Activated CD8-positive, alpha-beta T cell treated with anti-CD3 and anti-CD28 coated beads for 36 hours (primary cell): ENCODE measurements at regions not wholly inside any gene's neighbourhood (a gene's known extent, or its start where the extent isn't known, plus 50 kb on each side); places are given as distances from the start of the nearest gene placed in this dataset.

Source experiments
- ATAC-seq: fragments of 200-7000 bp; cut with Tn5 transposase; one replicate; pipeline ENCODE4 v1.10.0; 2021; ENCODE audit warnings: mild to moderate bottlenecking, moderate library complexity
- CTCF ChIA-PET: fragments of 350-600 bp; sonication (Branson Sonifier 250); formaldehyde crosslinking; loops from one replicate; lab custom pipeline; 2021; ENCODE audit warnings: antibody characterized with exemption; lab: Charles Lee
- POLR2A ChIA-PET: fragments of 350-600 bp; sonication (Branson Sonifier 250); formaldehyde crosslinking; loops from one replicate; lab custom pipeline; 2021; ENCODE audit warnings: antibody characterized with exemption; lab: Charles Lee
- DNase-seq: peaks from one replicate; pipeline ENCODE4 v3.0.0-alpha.2; 2020
- H3K27ac Mint-ChIP-seq: one replicate; pipeline ENCODE4 v1.8.0; 2021; ENCODE audit warnings: mild to moderate bottlenecking, mixed read lengths
- H3K27me3 Mint-ChIP-seq: one replicate; pipeline ENCODE4 v1.8.0; 2021; ENCODE audit warnings: mixed read lengths
- H3K36me3 Mint-ChIP-seq: one replicate; pipeline ENCODE4 v1.8.0; 2021; ENCODE audit warnings: low read depth, mixed read lengths
- H3K4me1 Mint-ChIP-seq: one replicate; pipeline ENCODE4 v1.8.0; 2021; ENCODE audit warnings: low read depth, mixed read lengths
- H3K4me3 Mint-ChIP-seq: one replicate; pipeline ENCODE4 v1.8.0; 2021; ENCODE audit warnings: mild to moderate bottlenecking, moderate library complexity, mixed read lengths
- H3K9me3 Mint-ChIP-seq: one replicate; pipeline ENCODE4 v1.8.0; 2021; ENCODE audit warnings: mixed read lengths
- CTCF ChIP-seq: fragments of 200-600 bp; IDR thresholded peaks from one replicate; pipeline ENCODE4 v1.8.0; 2022; ENCODE audit warnings: antibody characterized with exemption, mild to moderate bottlenecking
- intact Hi-C: fragments of 100-400 bp; cut with micrococcal nuclease; formaldehyde crosslinking; loops from one replicate; pipeline ENCODE4 v1.10.0; 2022

- Mint-ChIP-seq H3K36me3 (no peaks in the 10 kb centered on the region), H3K9me3 (no peaks in the 10 kb centered on the region), H3K27ac (no peak overlapping the region), H3K27me3 (peaks cover 14% of the 10 kb centered on the region), H3K4me1 (no peaks in the 10 kb centered on the region), H3K4me3 (no peak overlapping the region)
- DNase-seq (no peak), ATAC-seq (no peak)
- TF ChIP-seq CTCF, result no peak
- ChIA-PET CTCF (no interaction called here), POLR2A (no interaction called here)
- intact Hi-C loops, result no loop called here
These were observed 473.0 kb downstream of the BRD1 start for GRCh38 chr22:49354516-49355210.

- no peak for TF ChIP-seq CTCF
- no peaks in the 10 kb centered on the region for H3K36me3 Mint-ChIP-seq
- peaks cover 12% of the 10 kb centered on the region for H3K27me3 Mint-ChIP-seq
- H3K4me3 Mint-ChIP-seq, result no peak overlapping the region
- no peaks in the 10 kb centered on the region for H3K9me3 Mint-ChIP-seq
- ATAC-seq, result no peak
- DNase-seq, result no peak
- H3K4me1 Mint-ChIP-seq, result no peaks in the 10 kb centered on the region
- intact Hi-C loops, result no loop called here
- no peak overlapping the region for H3K27ac Mint-ChIP-seq
- POLR2A ChIA-PET, result no interaction called here
- CTCF ChIA-PET, result no interaction called here
These were observed 474.4 kb downstream of the BRD1 start for GRCh38 chr22:49353235-49353634.

GRCh38 chr22:49352361-49353169, 475.1 kb downstream of the BRD1 start:
- DNase-seq (no peak), ATAC-seq (no peak)
- H3K4me3 Mint-ChIP-seq, result no peak overlapping the region
- no peaks in the 10 kb centered on the region for H3K4me1 Mint-ChIP-seq
- no peaks in the 10 kb centered on the region for H3K9me3 Mint-ChIP-seq
- POLR2A ChIA-PET, result no interaction called here
- H3K36me3 Mint-ChIP-seq, result no peaks in the 10 kb centered on the region
- peaks cover 12% of the 10 kb centered on the region for H3K27me3 Mint-ChIP-seq
- no peak for TF ChIP-seq CTCF
- CTCF ChIA-PET, result no interaction called here
- intact Hi-C loops, result no loop called here
- H3K27ac Mint-ChIP-seq, result no peak overlapping the region

- Mint-ChIP-seq H3K4me3 (no peak overlapping the region), H3K4me1 (no peaks in the 10 kb centered on the region), H3K9me3 (no peaks in the 10 kb centered on the region), H3K36me3 (no peaks in the 10 kb centered on the region), H3K27me3 (peaks cover 12% of the 10 kb centered on the region), H3K27ac (no peak overlapping the region)
- ChIA-PET CTCF (no interaction called here), POLR2A (no interaction called here)
- TF ChIP-seq CTCF, result no peak
- DNase-seq, result no peak
- ATAC-seq, result no peak
- intact Hi-C loops, result no loop called here
These were observed 475.9 kb downstream of the BRD1 start for GRCh38 chr22:49351761-49352227.
